HG03175 (cell line): ENCODE measurements at regions not wholly inside any gene's neighbourhood (a gene's known extent, or its start where the extent isn't known, plus 50 kb on each side); places are given as distances from the start of the nearest gene placed in this dataset.
A peak's percentile ranks its signal among the peaks of the same experiment; 100 is the strongest.

Experiments
- ATAC-seq: cut with Tn5 transposase; IDR thresholded peaks from one replicate; pipeline ENCODE4 v1.9.1; 2021; ENCODE audit warnings: mild to moderate bottlenecking, moderate library complexity; ENCODE audit not compliant: unreplicated experiment

DNA sequence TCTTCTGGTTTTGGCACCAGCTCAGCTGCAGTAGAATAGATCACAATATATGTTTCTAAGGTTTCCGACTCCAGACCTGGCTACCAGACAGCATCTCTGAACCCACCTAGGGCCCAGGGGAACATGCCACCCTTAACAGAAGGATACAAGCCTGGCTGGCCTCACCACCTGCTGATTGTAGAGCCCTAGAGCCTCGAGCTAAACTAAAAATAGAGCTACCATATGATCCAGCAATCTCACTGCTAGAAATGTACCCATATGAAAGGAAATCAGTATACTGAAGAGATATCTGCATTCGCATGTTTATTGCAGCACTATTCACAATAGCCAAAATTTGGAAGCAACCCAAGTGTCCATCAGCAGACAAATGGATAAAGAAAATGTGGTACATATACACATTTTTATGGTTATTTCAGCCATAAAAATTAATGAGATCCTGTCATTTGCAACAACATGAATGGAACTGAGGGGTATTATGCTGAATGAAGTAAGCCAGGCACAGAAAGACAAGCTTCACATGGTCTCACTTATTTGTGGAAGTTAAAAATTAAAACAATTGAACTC, 242.4 kb upstream of the SLC39A10 start:
- ATAC-seq, result no peak

DNA sequence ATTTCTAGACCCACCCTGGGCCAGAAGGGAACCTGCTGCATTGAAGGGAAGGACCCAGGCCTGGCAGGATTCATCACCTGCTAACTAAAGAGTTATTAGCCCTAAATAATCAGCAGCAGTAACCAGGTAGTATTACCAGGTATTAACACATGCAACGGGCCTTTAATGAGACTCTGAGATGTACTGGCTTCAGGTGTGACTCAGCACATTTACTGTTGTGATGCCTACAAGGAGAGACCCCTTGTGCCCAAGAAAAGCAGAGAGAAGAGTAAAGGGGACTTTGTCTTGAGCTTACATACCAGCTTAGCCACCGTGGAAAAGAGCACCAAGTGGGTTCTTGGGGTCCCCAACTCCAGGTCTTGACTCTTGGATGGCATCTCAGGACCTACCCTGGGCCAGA, 243.1 kb upstream of the SLC39A10 start:
- ATAC-seq, result no peak

DNA sequence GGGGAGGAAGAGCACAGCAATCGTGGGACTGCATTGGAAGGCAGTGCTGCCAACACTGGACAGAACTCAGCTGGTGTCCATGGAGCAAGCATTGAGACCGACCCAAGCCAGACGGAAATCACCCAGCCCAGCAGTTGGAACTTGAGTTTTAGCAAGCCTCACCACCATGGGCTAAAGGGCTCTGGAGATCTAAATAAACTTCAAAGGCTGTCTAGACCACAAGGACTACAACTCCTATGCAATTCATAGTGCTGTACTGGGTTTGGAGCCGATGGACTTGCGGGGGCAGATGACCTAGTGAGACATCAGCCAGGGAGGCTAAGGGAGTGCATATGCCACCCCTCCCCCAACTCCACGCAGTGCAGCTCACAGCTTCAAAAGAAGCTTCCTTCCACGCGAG, 243.6 kb upstream of the SLC39A10 start:
- no peak for ATAC-seq

DNA sequence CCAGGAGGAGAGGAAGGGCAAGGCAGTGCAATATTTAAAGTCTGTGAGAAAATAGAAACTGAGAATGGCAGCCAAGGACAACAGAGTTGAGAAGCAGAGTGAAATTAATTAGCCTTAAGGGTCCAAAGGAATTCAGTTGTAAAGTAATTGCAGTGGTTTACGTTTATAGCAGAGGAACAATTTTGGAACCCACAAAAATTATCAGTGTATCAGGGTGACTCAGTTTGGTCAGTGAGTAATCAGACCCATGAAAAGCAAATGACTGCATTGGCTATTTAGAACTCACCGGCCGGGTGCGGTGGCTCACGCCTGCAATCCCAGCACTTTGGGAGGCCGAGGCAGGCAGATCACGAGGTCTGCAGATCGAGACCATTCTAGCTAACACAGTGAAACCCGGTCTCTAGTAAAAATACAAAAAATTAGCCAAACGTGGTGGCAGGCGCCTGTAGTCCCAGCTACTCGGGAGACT, 245.8 kb upstream of the SLC39A10 start:
- ATAC-seq, result no peak

DNA sequence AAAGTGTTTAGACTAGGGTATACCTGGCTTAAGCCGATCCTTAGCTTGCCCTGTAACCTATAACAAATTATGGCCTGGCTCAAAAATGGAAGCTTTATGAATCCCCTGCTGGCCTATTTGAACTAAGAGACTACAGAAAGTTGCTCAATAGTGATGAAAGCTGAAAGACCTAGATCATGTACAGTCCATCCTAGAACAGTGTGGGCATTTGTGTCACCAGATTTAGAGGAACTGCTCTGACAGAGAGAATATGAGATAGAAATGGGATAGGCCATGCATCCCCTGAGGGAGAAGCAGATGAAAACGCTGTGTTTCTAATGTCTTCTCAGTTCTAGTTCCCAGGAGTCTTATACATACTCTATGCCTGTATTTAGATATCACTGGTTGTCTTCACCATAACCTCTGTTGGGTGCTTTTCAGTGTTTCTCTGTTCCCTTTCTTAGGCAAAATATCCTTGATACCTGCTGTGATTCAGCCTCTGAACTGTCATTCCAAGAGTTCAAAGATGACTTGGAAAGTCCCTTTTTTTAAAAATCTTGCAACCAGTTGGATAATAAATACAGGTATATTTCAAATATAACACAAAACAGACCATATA, 246.9 kb upstream of the SLC39A10 start:
- peak; percentile 58 for ATAC-seq

DNA sequence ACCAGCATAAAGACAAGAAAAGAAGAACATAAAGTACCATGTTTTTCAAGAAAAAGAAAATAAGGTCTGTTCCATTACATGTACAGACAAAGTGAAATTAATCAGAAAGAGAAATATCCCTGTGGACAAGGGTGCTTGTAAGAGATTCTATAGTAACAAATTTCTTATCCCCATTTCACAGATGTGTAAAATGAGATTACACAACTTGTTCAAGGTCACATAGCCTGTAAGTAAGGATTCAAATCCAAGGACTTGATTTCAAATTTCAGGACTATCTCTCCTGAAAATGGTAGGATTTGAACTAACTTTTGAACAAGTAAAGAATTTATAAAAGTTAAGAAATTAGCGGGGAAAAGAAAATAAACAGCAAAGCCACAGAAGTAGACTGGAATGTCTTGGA, 248.2 kb upstream of the SLC39A10 start:
- no peak for ATAC-seq

- ATAC-seq, result no peak
These were observed 248.8 kb upstream of the SLC39A10 start for GRCh38 chr2:195408196-195408595.

- ATAC-seq, result no peak
These were observed 249.2 kb upstream of the SLC39A10 start for GRCh38 chr2:195407783-195408182.

DNA sequence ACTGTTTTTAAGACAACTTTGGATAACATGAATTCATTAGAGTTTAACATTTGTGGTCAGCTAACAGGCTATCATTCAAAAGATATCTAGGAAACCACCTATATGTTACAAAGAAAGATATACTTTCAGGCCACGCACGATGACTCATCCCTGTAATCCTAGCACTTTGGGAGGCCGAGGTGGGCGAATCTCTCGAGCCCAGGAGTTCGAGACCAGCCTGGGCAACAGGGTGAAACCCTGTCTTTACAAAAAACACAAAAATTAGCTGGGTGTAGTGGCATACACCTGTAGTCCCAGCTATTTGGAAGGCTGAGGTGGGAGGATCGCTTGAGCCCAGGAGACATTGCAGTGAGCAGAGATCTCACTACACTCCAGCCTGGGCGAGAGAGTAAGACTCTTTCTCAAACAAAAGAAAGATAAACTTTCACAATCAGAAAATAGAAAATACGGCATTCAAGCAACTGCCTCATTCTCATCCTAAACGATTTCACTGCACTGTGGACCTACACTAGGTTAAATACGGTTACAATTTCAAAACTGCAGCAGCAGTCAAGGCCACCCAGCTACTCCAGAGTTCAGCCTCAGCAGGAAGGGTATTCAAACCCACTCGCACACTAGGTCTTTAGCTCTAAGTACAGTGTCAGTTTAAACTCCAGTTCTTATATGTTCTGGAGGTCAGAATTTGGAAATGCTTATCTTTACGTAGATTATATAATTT, 250.0 kb upstream of the SLC39A10 start:
- ATAC-seq, result no peak

DNA sequence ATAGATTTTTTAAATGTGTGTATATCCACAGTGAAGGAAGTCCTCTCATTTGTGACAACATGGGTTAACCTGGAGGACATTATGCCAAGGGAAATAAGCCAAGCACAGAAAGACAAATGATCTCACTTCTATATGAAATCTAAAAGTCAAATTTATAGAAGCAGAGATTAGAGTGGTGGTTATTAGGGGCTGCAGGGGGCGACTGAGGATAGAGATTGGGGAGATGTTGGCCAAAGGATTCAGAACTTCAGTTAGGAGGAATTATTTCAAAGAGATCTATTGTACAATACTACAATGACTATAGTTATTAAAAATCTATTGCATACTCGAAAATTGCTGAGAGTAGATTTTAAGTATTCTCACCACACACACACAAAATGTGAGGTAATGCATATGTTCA, 252.4 kb upstream of the SLC39A10 start:
- ATAC-seq, result no peak

GRCh38 chr2:195396479-195396878, 260.5 kb upstream of the SLC39A10 start:
- no peak for ATAC-seq

DNA sequence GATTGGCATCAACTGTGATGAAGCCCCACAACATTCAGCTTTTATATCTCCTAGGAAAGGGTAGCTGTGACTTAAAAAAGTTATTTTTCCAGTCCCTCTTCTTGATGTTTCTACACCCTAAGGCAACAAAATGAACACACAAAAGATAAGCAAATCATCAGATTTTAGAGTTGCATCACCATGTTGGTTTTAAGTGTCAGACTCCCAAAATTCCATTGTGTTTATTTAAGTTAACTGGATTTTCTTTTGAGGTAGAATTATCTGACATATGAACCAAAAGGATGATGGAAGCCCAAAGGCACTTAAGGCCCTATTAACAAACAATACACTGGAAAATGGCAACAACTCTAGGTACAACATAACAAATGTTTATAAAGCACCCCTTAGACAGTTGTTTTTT, 261.7 kb upstream of the SLC39A10 start:
- ATAC-seq, result no peak

- ATAC-seq, result peak; percentile 53
These were observed 264.3 kb upstream of the SLC39A10 start for GRCh38 chr2:195392446-195393336.

DNA sequence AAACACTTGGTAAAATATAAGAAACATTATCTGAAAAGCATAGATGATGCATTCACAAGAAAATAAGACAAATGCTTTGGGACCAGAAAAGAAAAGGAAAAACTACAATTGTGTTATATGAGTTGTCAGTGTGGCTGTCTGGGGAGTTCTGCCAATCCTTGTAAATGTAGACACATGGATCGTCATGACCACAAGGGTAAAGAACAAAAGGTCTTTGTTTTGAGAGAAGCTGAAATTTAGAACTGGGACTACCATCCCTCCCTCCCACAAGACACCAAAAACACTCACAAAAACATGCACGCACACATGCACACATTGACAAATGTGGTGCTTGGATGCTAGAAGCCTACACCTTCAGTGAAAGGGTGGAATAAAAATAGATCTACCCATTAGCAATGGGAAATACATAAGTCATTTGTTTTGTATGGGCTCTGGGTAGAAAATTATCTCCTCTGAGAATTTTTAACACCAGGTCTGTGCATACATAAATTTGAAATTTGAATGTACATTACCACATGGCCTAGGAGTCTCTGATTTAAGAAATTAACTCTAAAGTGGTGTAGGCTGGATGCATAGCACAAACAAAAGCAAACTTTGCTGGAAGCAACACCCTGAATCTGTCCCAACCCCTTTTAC, 266.2 kb upstream of the SLC39A10 start:
- no peak for ATAC-seq

DNA sequence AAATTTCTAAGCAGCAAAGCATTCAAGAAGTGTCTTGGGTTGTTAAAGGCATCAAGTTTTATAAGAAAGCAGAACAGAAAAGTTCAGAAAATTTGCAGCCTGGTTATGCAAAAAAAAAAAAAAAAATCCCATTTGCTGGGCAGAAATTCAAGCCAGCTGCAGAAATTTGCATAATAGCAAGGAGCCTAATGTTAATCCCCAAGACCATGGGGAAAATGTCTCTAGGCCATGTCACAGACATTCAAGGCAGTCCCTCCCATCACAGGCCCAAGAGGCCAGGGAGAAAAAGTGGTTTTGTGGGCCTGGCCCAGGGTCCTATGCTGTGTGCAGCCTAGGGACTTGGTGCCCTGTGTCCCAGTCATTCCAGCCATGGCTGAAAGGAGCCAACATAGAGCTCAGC, 269.0 kb upstream of the SLC39A10 start:
- ATAC-seq, result no peak

GRCh38 chr2:195382186-195382585, 274.8 kb upstream of the SLC39A10 start:
- ATAC-seq, result no peak

DNA sequence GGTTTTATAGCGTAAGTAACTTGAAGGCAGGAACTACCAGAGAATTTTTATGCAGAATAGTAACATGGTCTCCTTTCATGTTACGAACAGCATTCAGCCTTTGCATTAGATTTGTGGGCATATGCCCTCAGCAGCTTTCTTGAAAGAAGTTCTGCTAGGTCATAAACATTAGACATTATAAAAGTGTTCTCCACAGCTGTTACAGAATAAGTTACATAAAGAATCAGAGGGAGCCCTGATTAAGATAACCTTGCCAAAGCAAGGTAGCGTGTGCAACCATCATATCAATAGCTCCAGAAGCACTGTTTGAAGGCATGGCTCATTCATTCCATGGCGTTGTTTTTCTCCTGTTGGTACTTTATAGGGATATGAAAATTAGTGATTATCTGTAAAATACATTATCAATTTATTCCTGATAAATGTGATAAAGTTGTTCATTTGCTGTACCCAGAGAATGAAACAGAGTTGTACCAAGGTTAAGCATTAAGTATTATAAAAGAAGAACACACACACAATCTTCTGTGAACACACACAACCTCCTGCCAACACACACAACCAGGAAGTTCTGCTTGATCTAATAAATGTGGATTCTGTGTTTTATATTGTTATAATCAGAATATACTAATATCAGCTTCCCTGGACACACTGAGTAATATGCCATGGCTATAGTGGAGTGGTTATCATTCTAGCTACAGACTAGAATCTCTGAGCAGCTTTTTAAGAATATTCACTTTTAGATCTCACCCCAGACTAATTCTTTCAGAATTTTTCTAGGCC, 286.7 kb upstream of the SLC39A10 start:
- no peak for ATAC-seq

GRCh38 chr2:195369218-195369587, 287.8 kb upstream of the SLC39A10 start:
- ATAC-seq, result no peak

- ATAC-seq, result no peak
These were observed 288.5 kb upstream of the SLC39A10 start for GRCh38 chr2:195368249-195369217.
